HFF-Myc (cell line): ENCODE measurements at regions not wholly inside any gene's neighbourhood (a gene's known extent, or its start where the extent isn't known, plus 50 kb on each side); places are given as distances from the start of the nearest gene placed in this dataset.
"Not testable (repeated sequence)": the region's sequence is repeated elsewhere in the genome, so short reads cannot be mapped to it uniquely, and the experiment has no call there.

Experiments used
- DNase-seq: peaks from one replicate; pipeline ENCODE4 v3.0.0-alpha.2; 2011; ENCODE audit warnings: low read depth; ENCODE audit errors: extremely low read depth
- H3K4me3 ChIP-seq: replicated peaks from 2 replicates; pipeline ENCODE4 v1.5.1; 2011; ENCODE audit warnings: low read depth, mild to moderate bottlenecking, control low read depth, low read length
- CTCF ChIP-seq: IDR thresholded peaks from 2 replicates; pipeline ENCODE4 v1.5.1; 2012; ENCODE audit warnings: mild to moderate bottlenecking, low read depth, low read length, control low read depth; ENCODE audit errors: missing control alignments

- no peak for TF ChIP-seq CTCF
- H3K4me3 ChIP-seq, result no peak overlapping the region
- no peak for DNase-seq
Observed at GRCh38 chr1:223038288-223039006, 104.6 kb downstream of the TLR5 start.

- no peak for TF ChIP-seq CTCF
- DNase-seq, result no peak
- H3K4me3 ChIP-seq, result no peak overlapping the region
Observed at GRCh38 chr1:223039990-223040389, 103.1 kb downstream of the TLR5 start.

GRCh38 chr1:223041481-223041880 is 101.6 kb downstream of the TLR5 start:
- no peak for TF ChIP-seq CTCF
- no peak overlapping the region for H3K4me3 ChIP-seq
- no peak for DNase-seq

- no peak overlapping the region for H3K4me3 ChIP-seq
- DNase-seq, result no peak
- TF ChIP-seq CTCF, result no peak
Observed at GRCh38 chr1:223045164-223045957, 97.7 kb downstream of the TLR5 start.

- no peak for DNase-seq
- H3K4me3 ChIP-seq, result no peak overlapping the region
- TF ChIP-seq CTCF, result no peak
Observed at GRCh38 chr1:223046011-223046410, 97.0 kb downstream of the TLR5 start.

- not testable (repeated sequence) for DNase-seq, H3K4me3 ChIP-seq
Observed at GRCh38 chr1:223046463-223046862, 96.6 kb downstream of the TLR5 start.

- no peak for TF ChIP-seq CTCF
- no peak overlapping the region for H3K4me3 ChIP-seq
- DNase-seq, result no peak
Observed at GRCh38 chr1:223048026-223048425, 95.0 kb downstream of the TLR5 start.
